SK-N-MC (cell line): ENCODE measurements at regions not wholly inside any gene's neighbourhood (a gene's known extent, or its start where the extent isn't known, plus 50 kb on each side); places are given as distances from the start of the nearest gene placed in this dataset.

ENCODE experiments used
- FOXP2 ChIP-seq: optimal IDR thresholded peaks from 2 replicates; pipeline ENCODE3; 2011; ENCODE audit warnings: mild to moderate bottlenecking, moderate library complexity; ENCODE audit not compliant: insufficient read depth; ENCODE audit errors: extremely low read length, control extremely low read depth
- POLR2AphosphoS5 ChIP-seq: IDR thresholded peaks from 2 replicates; pipeline ENCODE4 v1.6.1; 2012; ENCODE audit warnings: mild to moderate bottlenecking, low read depth, low read length, borderline replicate concordance

DNA sequence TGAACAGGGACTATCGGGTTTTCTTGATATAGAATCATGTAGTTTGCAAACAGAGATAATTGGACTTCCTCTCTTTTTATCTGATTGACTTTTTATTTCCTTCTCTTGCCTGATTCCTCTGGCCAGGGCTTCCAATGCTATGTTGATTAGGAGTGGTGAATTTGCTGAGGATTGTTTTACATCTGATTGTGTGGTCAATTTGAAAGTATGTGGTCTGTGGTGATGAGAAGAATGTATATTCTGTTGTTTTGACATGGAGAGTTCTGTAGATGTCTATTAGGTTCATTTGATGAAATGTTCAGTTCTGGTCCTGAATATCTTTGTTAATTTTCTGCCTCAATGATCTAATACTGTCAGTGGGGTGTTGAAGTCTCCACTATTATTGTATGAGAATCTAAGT, 713.2 kb upstream of the CCDC179 start:
- TF ChIP-seq POLR2AphosphoS5: no peak
- TF ChIP-seq FOXP2: no peak
